OCI-LY1 (cell line): ENCODE measurements at regions not wholly inside any gene's neighbourhood (a gene's known extent, or its start where the extent isn't known, plus 50 kb on each side); places are given as distances from the start of the nearest gene placed in this dataset.

Experiments used
- CTCF ChIP-seq: fragments of 200-600 bp; sonication (generic), shearing (Covaris generic); IDR thresholded peaks from 2 replicates; pipeline ENCODE4 v1.5.1; 2017; ENCODE audit warnings: mild to moderate bottlenecking, antibody characterized with exemption, low read length, moderate library complexity, mixed read lengths
- EZH2 ChIP-seq: fragments of 200-600 bp; sonication (generic), shearing (Covaris generic); IDR thresholded peaks from 2 replicates; pipeline ENCODE4 v1.8.0; 2017; ENCODE audit warnings: borderline replicate concordance, mixed run types, mild to moderate bottlenecking, antibody characterized with exemption, low read length, moderate library complexity, mixed read lengths

- TF ChIP-seq CTCF (no peak), EZH2 (no peak)
Measured at GRCh38 chr14:45492876-45493275, 239.9 kb upstream of the MIS18BP1 start.
